SK-N-SH treated with all-trans-retinoic acid at 6 μM for 48 hours (cell line): ENCODE measurements at regions not wholly inside any gene's neighbourhood (a gene's known extent, or its start where the extent isn't known, plus 50 kb on each side); places are given as distances from the start of the nearest gene placed in this dataset.

Source experiments
- ATAC-seq: fragments of 200-7000 bp; cut with Tn5 transposase; 3 replicates; pipeline ENCODE4 v1.9.1; 2020; ENCODE audit warnings: mild to moderate bottlenecking, moderate library complexity
- ARNTL ChIP-seq: fragments of 450-650 bp; formaldehyde crosslinking; IDR thresholded peaks from 2 replicates; pipeline ENCODE4 v1.5.0; 2020; ENCODE audit warnings: low read depth, mild to moderate bottlenecking, moderate library complexity, borderline replicate concordance
- BACH2 ChIP-seq: fragments of 250-450 bp; sonication (Bioruptor Pico); IDR thresholded peaks from 2 replicates; pipeline ENCODE4 v1.9.0; 2021; ENCODE audit warnings: mild to moderate bottlenecking, borderline replicate concordance
- CREB5 ChIP-seq: fragments of 250-450 bp; sonication (Bioruptor Pico); IDR thresholded peaks from 2 replicates; pipeline ENCODE4 v1.5.1; 2020; ENCODE audit warnings: low read depth, mild to moderate bottlenecking, moderate library complexity
- CSDC2 ChIP-seq: fragments of 250-450 bp; sonication (Bioruptor Pico); IDR thresholded peaks from 2 replicates; pipeline ENCODE4 v1.5.0; 2020; ENCODE audit warnings: mild to moderate bottlenecking, moderate library complexity
- CSRNP3 ChIP-seq: fragments of 250-450 bp; sonication (Bioruptor Pico); IDR thresholded peaks from 2 replicates; pipeline ENCODE4 v1.5.1; 2021; ENCODE audit warnings: mild to moderate bottlenecking, moderate library complexity
- ESRRG ChIP-seq: fragments of 250-450 bp; sonication (Bioruptor Pico); IDR thresholded peaks from 2 replicates; pipeline ENCODE4 v1.6.1; 2021; ENCODE audit warnings: mild to moderate bottlenecking
- GLIS3 ChIP-seq: fragments of 250-450 bp; sonication (Bioruptor Pico); IDR thresholded peaks from 2 replicates; pipeline ENCODE4 v1.5.0; 2020; ENCODE audit warnings: mild to moderate bottlenecking, moderate library complexity
- ISL1 ChIP-seq: fragments of 250-450 bp; sonication (Bioruptor Pico); IDR thresholded peaks from 2 replicates; pipeline ENCODE4 v2.1.2; 2022; ENCODE audit warnings: mild to moderate bottlenecking, moderate library complexity
- OSR1 ChIP-seq: fragments of 250-450 bp; sonication (Bioruptor Pico); IDR thresholded peaks from 2 replicates; pipeline ENCODE4 v1.8.0; 2022; ENCODE audit warnings: moderate library complexity, mild to moderate bottlenecking, inconsistent platforms
- POU6F1 ChIP-seq: fragments of 250-450 bp; sonication (Bioruptor Pico); IDR thresholded peaks from 2 replicates; pipeline ENCODE4 v1.8.0; 2021; ENCODE audit warnings: low read depth, mild to moderate bottlenecking, moderate library complexity, borderline replicate concordance
- PPARA ChIP-seq: fragments of 250-450 bp; sonication (Bioruptor Pico); IDR thresholded peaks from 2 replicates; pipeline ENCODE4 v1.5.0; 2020; ENCODE audit warnings: mild to moderate bottlenecking, borderline replicate concordance
- RARB ChIP-seq: fragments of 250-450 bp; sonication (Bioruptor Pico); IDR thresholded peaks from 2 replicates; pipeline ENCODE4 v1.8.0; 2021; ENCODE audit warnings: mild to moderate bottlenecking, moderate library complexity
- SNAI2 ChIP-seq: fragments of 250-450 bp; sonication (Bioruptor Pico); IDR thresholded peaks from 2 replicates; pipeline ENCODE4 v1.5.0; 2020; ENCODE audit warnings: mild to moderate bottlenecking, moderate library complexity
- TCF4 ChIP-seq: fragments of 250-450 bp; sonication (Bioruptor Pico); IDR thresholded peaks from 2 replicates; pipeline ENCODE4 v1.8.0; 2021; ENCODE audit warnings: mild to moderate bottlenecking, moderate library complexity, borderline replicate concordance
- TOX ChIP-seq: fragments of 250-450 bp; sonication (Bioruptor Pico); IDR thresholded peaks from 2 replicates; pipeline ENCODE4 v1.8.0; 2021; ENCODE audit warnings: mild to moderate bottlenecking, moderate library complexity, borderline replicate concordance
- ZFP3 ChIP-seq: fragments of 250-450 bp; sonication (Bioruptor Pico); IDR thresholded peaks from 2 replicates; pipeline ENCODE4 v1.5.0; 2020; ENCODE audit warnings: mild to moderate bottlenecking, moderate library complexity
- ZFP30 ChIP-seq: fragments of 450-650 bp; formaldehyde crosslinking; IDR thresholded peaks from 2 replicates; pipeline ENCODE4 v1.5.0; 2022; ENCODE audit warnings: mild to moderate bottlenecking, moderate library complexity
- ZNF565 ChIP-seq: fragments of 450-650 bp; formaldehyde crosslinking; conservative IDR thresholded peaks from 2 replicates; pipeline ENCODE4 v1.5.0; 2020; ENCODE audit warnings: low read depth, mild to moderate bottlenecking, moderate library complexity
- ZNF70 ChIP-seq: fragments of 450-650 bp; formaldehyde crosslinking; IDR thresholded peaks from 2 replicates; pipeline ENCODE4 v1.5.0; 2020; ENCODE audit warnings: mild to moderate bottlenecking, moderate library complexity
- ZNF8 ChIP-seq: fragments of 450-650 bp; formaldehyde crosslinking; IDR thresholded peaks from 2 replicates; pipeline ENCODE4 v1.5.0; 2020; ENCODE audit warnings: mild to moderate bottlenecking, moderate library complexity
- TF ChIP-seq, protein P1 (sequence below): fragments of 250-450 bp; sonication (Bioruptor Pico); IDR thresholded peaks from 2 replicates; pipeline ENCODE4 v1.8.0; 2020; ENCODE audit warnings: mild to moderate bottlenecking, moderate library complexity, borderline replicate concordance

GRCh38 chr18:39340418-39340817, 1774.8 kb upstream of the CELF4 start:
- no peak for ATAC-seq
- TF ChIP-seq ISL1 (no peak), TOX (CRISPR knock-in tag) (no peak), CREB5 (no peak), ZFP30 (no peak), SNAI2 (CRISPR knock-in tag) (no peak), ZNF565 (no peak)
- TF ChIP-seq, all 23 proteins: peak for 0

DNA sequence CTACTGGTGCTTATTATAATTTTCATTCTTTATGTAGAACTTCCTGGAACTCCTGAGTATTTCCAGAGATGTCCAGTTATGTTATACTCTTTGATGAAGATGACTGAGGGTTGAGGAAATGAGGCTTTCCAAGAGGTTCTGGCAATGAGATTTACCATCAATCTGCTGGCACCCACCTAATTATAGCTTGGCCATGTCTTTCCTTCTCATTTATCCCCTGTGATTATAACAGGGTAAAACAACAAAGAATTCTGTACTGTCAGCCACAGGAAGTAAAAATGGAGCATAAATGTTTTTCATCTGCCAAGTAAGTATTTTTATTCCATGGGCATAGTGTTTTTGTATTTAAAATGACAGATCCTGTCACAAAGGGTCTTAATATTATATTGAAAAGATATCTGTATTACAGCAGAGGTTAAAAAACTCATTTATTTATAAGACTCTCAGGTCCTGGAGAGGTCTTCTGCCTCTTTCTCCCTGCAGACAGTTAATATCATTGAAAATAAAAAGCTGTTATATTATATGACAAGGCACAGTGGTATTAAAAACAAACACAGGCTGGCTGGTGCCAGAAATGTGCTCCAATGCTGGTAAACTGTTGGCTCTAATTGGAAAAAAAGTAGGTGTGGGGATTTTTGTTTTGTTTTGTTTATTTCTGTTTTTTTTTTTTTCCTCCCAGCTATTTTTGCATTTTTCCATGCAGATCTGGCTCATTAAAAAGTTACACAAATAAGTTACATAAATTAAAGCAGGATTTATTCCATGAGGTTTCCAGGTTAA, 1764.1 kb upstream of the CELF4 start:
- ATAC-seq = no peak
- TF ChIP-seq ZNF8 (CRISPR knock-in tag) (no peak), ESRRG (CRISPR knock-in tag) (no peak), ISL1 (no peak), OSR1 (CRISPR knock-in tag) (no peak), SNAI2 (CRISPR knock-in tag) (no peak), BACH2 (CRISPR knock-in tag) (no peak), POU6F1 (CRISPR knock-in tag) (no peak), CREB5 (no peak)

GRCh38 chr18:39326772-39327171, 1761.2 kb upstream of the CELF4 start:
- ATAC-seq = no peak
- no peak for TF ChIP-seq ARNTL
- no peak for TF ChIP-seq ZNF70 (CRISPR knock-in tag)
- no peak for TF ChIP-seq CSDC2 (CRISPR knock-in tag)
- TF ChIP-seq BACH2 (CRISPR knock-in tag) = no peak
- TF ChIP-seq POU6F1 (CRISPR knock-in tag) = no peak
- TF ChIP-seq CSRNP3 (CRISPR knock-in tag) = no peak
- no peak for TF ChIP-seq OSR1 (CRISPR knock-in tag)
- TF ChIP-seq, protein P1, sequence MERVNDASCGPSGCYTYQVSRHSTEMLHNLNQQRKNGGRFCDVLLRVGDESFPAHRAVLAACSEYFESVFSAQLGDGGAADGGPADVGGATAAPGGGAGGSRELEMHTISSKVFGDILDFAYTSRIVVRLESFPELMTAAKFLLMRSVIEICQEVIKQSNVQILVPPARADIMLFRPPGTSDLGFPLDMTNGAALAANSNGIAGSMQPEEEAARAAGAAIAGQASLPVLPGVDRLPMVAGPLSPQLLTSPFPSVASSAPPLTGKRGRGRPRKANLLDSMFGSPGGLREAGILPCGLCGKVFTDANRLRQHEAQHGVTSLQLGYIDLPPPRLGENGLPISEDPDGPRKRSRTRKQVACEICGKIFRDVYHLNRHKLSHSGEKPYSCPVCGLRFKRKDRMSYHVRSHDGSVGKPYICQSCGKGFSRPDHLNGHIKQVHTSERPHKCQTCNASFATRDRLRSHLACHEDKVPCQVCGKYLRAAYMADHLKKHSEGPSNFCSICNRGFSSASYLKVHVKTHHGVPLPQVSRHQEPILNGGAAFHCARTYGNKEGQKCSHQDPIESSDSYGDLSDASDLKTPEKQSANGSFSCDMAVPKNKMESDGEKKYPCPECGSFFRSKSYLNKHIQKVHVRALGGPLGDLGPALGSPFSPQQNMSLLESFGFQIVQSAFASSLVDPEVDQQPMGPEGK (CRISPR knock-in tag) = no peak
- TF ChIP-seq RARB (CRISPR knock-in tag) = no peak
- no peak for TF ChIP-seq GLIS3 (CRISPR knock-in tag)
- TF ChIP-seq SNAI2 (CRISPR knock-in tag) = no peak
- no peak for TF ChIP-seq TOX (CRISPR knock-in tag)
- no peak for TF ChIP-seq ZNF565
- no peak for TF ChIP-seq PPARA (CRISPR knock-in tag)
- TF ChIP-seq ZFP3 = no peak
- no peak for TF ChIP-seq TCF4 (CRISPR knock-in tag)
- no peak for TF ChIP-seq CREB5
